ENCODE measurements at regions not wholly inside any gene's neighbourhood (a gene's known extent, or its start where the extent isn't known, plus 50 kb on each side); places are given as distances from the start of the nearest gene placed in this dataset.

DNA sequence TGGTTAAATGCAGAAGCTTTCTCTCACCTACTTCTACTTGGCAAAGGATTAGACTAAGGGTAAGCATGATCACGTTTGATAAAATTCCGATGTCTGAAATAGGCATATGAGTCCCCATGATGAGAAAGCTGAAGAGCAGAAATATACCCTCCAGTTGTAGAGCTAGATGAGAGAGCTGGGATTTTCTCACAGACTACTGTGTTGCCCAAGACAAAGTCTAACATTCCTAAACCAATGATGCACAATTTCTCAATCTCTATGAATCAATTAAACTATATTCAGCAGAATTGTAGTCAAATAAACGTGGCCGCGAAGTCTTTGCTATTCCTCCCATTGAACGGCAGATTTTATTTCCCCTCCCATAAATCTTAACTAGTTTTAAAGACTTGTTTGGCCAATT, 699.2 kb downstream of the KCNT2 start:
- no peak for TF ChIP-seq POLR2A (IDR thresholded peaks at IDR 0.05; ENCODE audit: low read depth, low read length)
- no peak for TF ChIP-seq TAF1 (IDR thresholded peaks at IDR 0.05; ENCODE audit: low read depth, low read length)
- TF ChIP-seq POLR2AphosphoS5 (IDR thresholded peaks at IDR 0.05; ENCODE audit: low read depth, low read length) = no peak
